Fibroblast of lung (primary cell): ENCODE measurements at regions not wholly inside any gene's neighbourhood (a gene's known extent, or its start where the extent isn't known, plus 50 kb on each side); places are given as distances from the start of the nearest gene placed in this dataset.

Source experiments
- DNase-seq, 2 donors: peaks; one replicate each; pipeline versions ENCODE4 v3.0.0 to v3.0.0-alpha.2; 2010; ENCODE audit warnings: low read depth in 2 of 2
- H2AFZ ChIP-seq: 2 replicates; pipeline ENCODE4 v1.5.1; 2012; ENCODE audit warnings: low read length, control low read depth, inconsistent platforms
- H3K27ac ChIP-seq: 2 replicates; pipeline ENCODE4 v1.5.1; 2011; ENCODE audit warnings: low read length, control low read depth; ENCODE audit not compliant: insufficient read depth
- H3K27me3 ChIP-seq: 2 replicates; pipeline ENCODE4 v1.5.1; 2011; ENCODE audit warnings: mild to moderate bottlenecking, low read length; ENCODE audit not compliant: control insufficient read depth, insufficient read depth
- H3K36me3 ChIP-seq: 2 replicates; pipeline ENCODE4 v1.5.1; 2011; ENCODE audit warnings: low read length; ENCODE audit not compliant: control insufficient read depth, insufficient read depth
- H3K4me1 ChIP-seq: 2 replicates; pipeline ENCODE4 v1.5.1; 2011; ENCODE audit warnings: low read length; ENCODE audit not compliant: control insufficient read depth, insufficient read depth; ENCODE audit errors: extremely low read depth
- H3K4me2 ChIP-seq: 2 replicates; pipeline ENCODE4 v1.5.1; 2011; ENCODE audit warnings: low read length, control low read depth; ENCODE audit not compliant: insufficient read depth; ENCODE audit errors: extremely low read depth
- H3K4me3 ChIP-seq, 4 experiments: fragments of 200-600 bp in 1 of 4; sonication (generic) in 1 of 4; replicated peaks in 1 of 4; 2 replicates each; pipeline ENCODE4 v1.5.1; 2011 to 2016; ENCODE audit warnings: low read length in 4 of 4, low read depth in 3 of 4, mild to moderate bottlenecking in 3 of 4, control low read depth in 2 of 4, inconsistent platforms in 1 of 4, mixed read lengths in 1 of 4; ENCODE audit not compliant: insufficient read depth in 1 of 4; ENCODE audit errors: control extremely low read depth in 1 of 4
- H3K79me2 ChIP-seq: 2 replicates; pipeline ENCODE4 v1.5.1; 2012; ENCODE audit warnings: mild to moderate bottlenecking, low read length, inconsistent platforms; ENCODE audit not compliant: control insufficient read depth, insufficient read depth
- H3K9ac ChIP-seq: 2 replicates; pipeline ENCODE4 v1.5.1; 2011; ENCODE audit warnings: mild to moderate bottlenecking, low read length, control low read depth; ENCODE audit not compliant: insufficient read depth
- H3K9me3 ChIP-seq: 2 replicates; pipeline ENCODE4 v1.5.1; 2012; ENCODE audit warnings: low read depth, low read length; ENCODE audit not compliant: control insufficient read depth, insufficient read depth
- H4K20me1 ChIP-seq: 2 replicates; pipeline ENCODE4 v1.5.1; 2011; ENCODE audit warnings: low read length; ENCODE audit not compliant: control insufficient read depth, insufficient read depth; ENCODE audit errors: extremely low read depth
- CTCF ChIP-seq, 2 donors: IDR thresholded peaks in 1 of 2; conservative IDR thresholded peaks in 1 of 2; 1 replicate in 1 of 2; 2 replicates in 1 of 2; pipeline ENCODE4 v1.5.1; 2011 to 2012; ENCODE audit warnings: low read length in 2 of 2, control low read depth in 1 of 2, inconsistent platforms in 1 of 2, low read depth in 1 of 2, mild to moderate bottlenecking in 1 of 2
- EZH2 ChIP-seq: IDR thresholded peaks from 2 replicates; pipeline ENCODE4 v1.5.1; 2012; ENCODE audit warnings: low read length, control low read depth, mild to moderate bottlenecking; ENCODE audit errors: missing control alignments

- H3K79me2 ChIP-seq, result no peaks in the 10 kb centered on the region
Measured at GRCh38 chr20:48407710-48408109, 420.1 kb downstream of the PREX1 start.

GRCh38 chr20:48406912-48407340, 420.9 kb downstream of the PREX1 start:
- Histone ChIP-seq H2AFZ (no peak overlapping the region), H3K36me3 (no peaks in the 10 kb centered on the region), H3K27me3 (no peaks in the 10 kb centered on the region), H4K20me1 (no peaks in the 10 kb centered on the region), H3K4me1 (no peaks in the 10 kb centered on the region), H3K9ac (no peak overlapping the region), H3K27ac (no peak overlapping the region), H3K79me2 (no peaks in the 10 kb centered on the region), H3K9me3 (no peaks in the 10 kb centered on the region), H3K4me3 (no peak overlapping the region), H3K4me2 (no peak overlapping the region)
- DNase-seq, result no peak
- TF ChIP-seq CTCF (conservative IDR thresholded peaks at IDR 0.05 in 1 of 2, IDR thresholded peaks at IDR 0.05 in 1 of 2; ENCODE audit: low read depth in 1 of 2, low read length in 2 of 2) (no peak), EZH2 (no peak)

More at GRCh38 chr20:48407710-48408109, 420.1 kb downstream of the PREX1 start:
- H3K4me2 ChIP-seq, result no peak overlapping the region
- H3K9me3 ChIP-seq, result no peaks in the 10 kb centered on the region
- no peaks in the 10 kb centered on the region for H3K4me1 ChIP-seq
- H3K36me3 ChIP-seq, result no peaks in the 10 kb centered on the region
- H3K9ac ChIP-seq, result no peak overlapping the region
- TF ChIP-seq EZH2 (no peak), CTCF (conservative IDR thresholded peaks at IDR 0.05 in 1 of 2, IDR thresholded peaks at IDR 0.05 in 1 of 2; ENCODE audit: low read depth in 1 of 2, low read length in 2 of 2) (no peak)
- H3K27ac ChIP-seq, result no peak overlapping the region
- no peak overlapping the region for H3K4me3 ChIP-seq
- H4K20me1 ChIP-seq, result no peaks in the 10 kb centered on the region
- DNase-seq, result no peak
- no peak overlapping the region for H2AFZ ChIP-seq
- H3K27me3 ChIP-seq, result no peaks in the 10 kb centered on the region

GRCh38 chr20:48406498-48406897, 421.3 kb downstream of the PREX1 start:
- H4K20me1 ChIP-seq, result no peaks in the 10 kb centered on the region
- H3K4me1 ChIP-seq, result no peaks in the 10 kb centered on the region
- H3K9me3 ChIP-seq, result no peaks in the 10 kb centered on the region
- no peaks in the 10 kb centered on the region for H3K27me3 ChIP-seq
- H3K27ac ChIP-seq, result no peak overlapping the region
- no peak overlapping the region for H3K4me3 ChIP-seq
- H3K4me2 ChIP-seq, result no peak overlapping the region
- no peak overlapping the region for H2AFZ ChIP-seq
- H3K36me3 ChIP-seq, result no peaks in the 10 kb centered on the region
- no peaks in the 10 kb centered on the region for H3K79me2 ChIP-seq
- DNase-seq, result peak in 1 of 2 donors; percentile 34
- no peak overlapping the region for H3K9ac ChIP-seq
- TF ChIP-seq EZH2, result no peak
- TF ChIP-seq CTCF (conservative IDR thresholded peaks at IDR 0.05 in 1 of 2, IDR thresholded peaks at IDR 0.05 in 1 of 2; ENCODE audit: low read depth in 1 of 2, low read length in 2 of 2), result no peak
